ENCODE measurements at regions not wholly inside any gene's neighbourhood (a gene's known extent, or its start where the extent isn't known, plus 50 kb on each side); places are given as distances from the start of the nearest gene placed in this dataset.
"Not testable (repeated sequence)": the region's sequence is repeated elsewhere in the genome, so short reads cannot be mapped to it uniquely, and the experiment has no call there.

- DNase-seq (ENCODE audit: low read depth in 2 of 2): peak in 1 of 2 donors; percentile 7
These were observed 60.0 kb upstream of the BANK1 start for GRCh38 chr4:101730291-101731117.

- no peak for DNase-seq (ENCODE audit: low read depth in 2 of 2)
These were observed 63.3 kb upstream of the BANK1 start for GRCh38 chr4:101727238-101727637.

GRCh38 chr4:101724093-101724492, 66.4 kb upstream of the BANK1 start:
- DNase-seq (ENCODE audit: low read depth in 2 of 2): no peak

GRCh38 chr4:101718810-101719209, 71.7 kb upstream of the BANK1 start:
- no peak for DNase-seq (ENCODE audit: low read depth in 2 of 2)

- no peak for DNase-seq (ENCODE audit: low read depth in 2 of 2)
These were observed 78.8 kb upstream of the BANK1 start for GRCh38 chr4:101711590-101712260.

GRCh38 chr4:101710806-101711205, 79.7 kb upstream of the BANK1 start:
- DNase-seq (ENCODE audit: low read depth in 2 of 2): no peak

GRCh38 chr4:101708293-101709039, 82.1 kb upstream of the BANK1 start:
- no peak for DNase-seq (ENCODE audit: low read depth in 2 of 2)

- no peak for DNase-seq (ENCODE audit: low read depth in 2 of 2)
These were observed 82.9 kb upstream of the BANK1 start for GRCh38 chr4:101707596-101707995.

- no peak for DNase-seq (ENCODE audit: low read depth in 2 of 2)
These were observed 83.9 kb upstream of the BANK1 start for GRCh38 chr4:101706535-101707057.

GRCh38 chr4:101701551-101701950, 89.0 kb upstream of the BANK1 start:
- DNase-seq (ENCODE audit: low read depth in 2 of 2): no peak

- no peak for DNase-seq (ENCODE audit: low read depth in 2 of 2)
These were observed 90.9 kb upstream of the BANK1 start for GRCh38 chr4:101699441-101700124.

GRCh38 chr4:101697266-101697665, 93.3 kb upstream of the BANK1 start:
- no peak for DNase-seq (ENCODE audit: low read depth in 2 of 2)

GRCh38 chr4:101696276-101697010, 94.1 kb upstream of the BANK1 start:
- no peak for DNase-seq (ENCODE audit: low read depth in 2 of 2)

- no peak for DNase-seq (ENCODE audit: low read depth in 2 of 2)
These were observed 95.4 kb upstream of the BANK1 start for GRCh38 chr4:101695176-101695575.

GRCh38 chr4:101694403-101694802, 96.1 kb upstream of the BANK1 start:
- DNase-seq (ENCODE audit: low read depth in 2 of 2): not testable (repeated sequence)

GRCh38 chr4:101693842-101694398, 96.6 kb upstream of the BANK1 start:
- DNase-seq (ENCODE audit: low read depth in 2 of 2): no peak

GRCh38 chr4:101689220-101689619, 101.3 kb upstream of the BANK1 start:
- no peak for DNase-seq (ENCODE audit: low read depth in 2 of 2)

GRCh38 chr4:101685126-101685525, 105.4 kb upstream of the BANK1 start:
- DNase-seq (ENCODE audit: low read depth in 2 of 2): no peak

GRCh38 chr4:101682946-101683345, 107.6 kb upstream of the BANK1 start:
- no peak for DNase-seq (ENCODE audit: low read depth in 2 of 2)

GRCh38 chr4:101678180-101678579, 112.3 kb upstream of the BANK1 start:
- DNase-seq (ENCODE audit: low read depth in 2 of 2): no peak

GRCh38 chr4:101670897-101671296, 119.6 kb upstream of the BANK1 start:
- no peak for DNase-seq (ENCODE audit: low read depth in 2 of 2)

All from stimulated activated CD8-positive, alpha-beta memory T cell treated with anti-CD3 and anti-CD28 coated beads, Interleukin-2, amount 100 ng/mL, for 1 hour (primary cell).